Mesenchymal stem cell (in vitro differentiated cells and primary cell): ENCODE measurements at regions not wholly inside any gene's neighbourhood (a gene's known extent, or its start where the extent isn't known, plus 50 kb on each side); places are given as distances from the start of the nearest gene placed in this dataset.

Source experiments
- DNase-seq: peaks from one replicate; pipeline ENCODE4 v3.0.0-alpha.2; 2013
- H2AFZ ChIP-seq: one replicate; pipeline ENCODE4 v1.6.1; 2013; ENCODE audit warnings: low read depth, mild to moderate bottlenecking, control low read depth, inconsistent platforms, low read length, moderate library complexity
- H2AK5ac ChIP-seq: 2 replicates; pipeline ENCODE4 v1.6.1; 2013; ENCODE audit warnings: low read length, moderate library complexity, mild to moderate bottlenecking, inconsistent platforms; ENCODE audit not compliant: severe bottlenecking
- H2BK120ac ChIP-seq: one replicate; pipeline ENCODE4 v1.6.1; 2013; ENCODE audit warnings: low read depth, mild to moderate bottlenecking, inconsistent platforms, low read length, moderate library complexity
- H2BK12ac ChIP-seq, 2 experiments: one replicate each; pipeline ENCODE4 v1.6.1; 2013; ENCODE audit warnings: inconsistent platforms in 2 of 2, low read length in 2 of 2, mild to moderate bottlenecking in 2 of 2, moderate library complexity in 2 of 2, control low read depth in 1 of 2
- H2BK15ac ChIP-seq: one replicate; pipeline ENCODE4 v1.6.1; 2013; ENCODE audit warnings: mild to moderate bottlenecking, low read depth, inconsistent platforms; ENCODE audit not compliant: poor library complexity, severe bottlenecking
- H2BK5ac ChIP-seq: 2 replicates; pipeline ENCODE4 v1.6.1; 2013; ENCODE audit warnings: low read depth, mild to moderate bottlenecking, low read length, control low read depth, inconsistent platforms; ENCODE audit not compliant: poor library complexity, severe bottlenecking
- H3K14ac ChIP-seq, 2 experiments: one replicate each; pipeline ENCODE4 v1.6.1; 2013; ENCODE audit warnings: inconsistent platforms in 2 of 2, low read length in 2 of 2, control low read depth in 1 of 2, mild to moderate bottlenecking in 1 of 2, moderate library complexity in 1 of 2
- H3K18ac ChIP-seq, 2 experiments: one replicate each; pipeline ENCODE4 v1.6.1; 2013; ENCODE audit warnings: inconsistent platforms in 2 of 2, low read length in 2 of 2, control low read depth in 1 of 2, low read depth in 1 of 2, mild to moderate bottlenecking in 1 of 2
- H3K23ac ChIP-seq, 2 experiments: one replicate each; pipeline ENCODE4 v1.6.1; 2013; ENCODE audit warnings: inconsistent platforms in 2 of 2, low read length in 2 of 2, mild to moderate bottlenecking in 2 of 2, moderate library complexity in 2 of 2, control low read depth in 1 of 2
- H3K27ac ChIP-seq: 2 replicates; pipeline ENCODE4 v1.5.1; 2013; ENCODE audit warnings: mild to moderate bottlenecking, moderate library complexity, low read length, control low read depth, inconsistent platforms; ENCODE audit not compliant: poor library complexity, severe bottlenecking
- H3K27me3 ChIP-seq, 2 experiments: 2 replicates each; pipeline versions ENCODE4 v1.6.1 to v1.7.0; 2013; ENCODE audit warnings: low read length in 2 of 2, mild to moderate bottlenecking in 2 of 2, moderate library complexity in 2 of 2, control low read depth in 1 of 2, inconsistent platforms in 1 of 2; ENCODE audit not compliant: control insufficient read depth in 1 of 2, insufficient read depth in 1 of 2
- H3K36me3 ChIP-seq, 2 experiments: 2 replicates each; pipeline versions ENCODE4 v1.6.1 to v1.7.0; 2013; ENCODE audit warnings: low read length in 2 of 2, control low read depth in 1 of 2, inconsistent platforms in 1 of 2, low read depth in 1 of 2, mild to moderate bottlenecking in 1 of 2; ENCODE audit not compliant: insufficient read depth in 2 of 2, control insufficient read depth in 1 of 2
- H3K4ac ChIP-seq, 2 experiments: one replicate each; pipeline ENCODE4 v1.6.1; 2013; ENCODE audit warnings: inconsistent platforms in 2 of 2, low read length in 2 of 2, mild to moderate bottlenecking in 2 of 2, moderate library complexity in 2 of 2, control low read depth in 1 of 2, low read depth in 1 of 2
- H3K4me1 ChIP-seq: 2 replicates; pipeline ENCODE4 v1.6.1; 2013; ENCODE audit warnings: low read depth, low read length, control low read depth; ENCODE audit not compliant: control insufficient read depth, insufficient read depth
- H3K4me2 ChIP-seq: 2 replicates; pipeline ENCODE4 v1.6.1; 2013; ENCODE audit warnings: low read length, mild to moderate bottlenecking, inconsistent platforms; ENCODE audit not compliant: poor library complexity, severe bottlenecking
- H3K4me3 ChIP-seq, 2 experiments: 2 replicates each; pipeline versions ENCODE4 v1.5.1 to v1.7.0; 2013; ENCODE audit warnings: low read length in 2 of 2, mild to moderate bottlenecking in 2 of 2, control low read depth in 1 of 2, low read depth in 1 of 2; ENCODE audit not compliant: insufficient read depth in 1 of 2
- H3K79me1 ChIP-seq: replicated peaks from 2 replicates; pipeline ENCODE4 v1.6.1; 2013; ENCODE audit warnings: mild to moderate bottlenecking, control low read depth, low read length, inconsistent platforms; ENCODE audit not compliant: poor library complexity, severe bottlenecking
- H3K9ac ChIP-seq: 2 replicates; pipeline ENCODE4 v1.7.0; 2013; ENCODE audit warnings: mild to moderate bottlenecking, low read length, moderate library complexity
- H3K9me3 ChIP-seq: 2 replicates; pipeline ENCODE4 v1.7.0; 2013; ENCODE audit warnings: mild to moderate bottlenecking, low read length; ENCODE audit not compliant: control insufficient read depth
- H4K8ac ChIP-seq: one replicate; pipeline ENCODE4 v1.6.1; 2013; ENCODE audit warnings: inconsistent platforms, mild to moderate bottlenecking, low read length, moderate library complexity
- H4K91ac ChIP-seq: one replicate; pipeline ENCODE4 v1.6.1; 2013; ENCODE audit warnings: mild to moderate bottlenecking, low read length, inconsistent platforms
- WGBS: methylation state at CpG from one replicate; pipeline ENCODE4 v1.1.7; 2013; ENCODE audit warnings: mixed read lengths; 5-methylcytosine and 5-hydroxymethylcytosine counted together

- no peaks in the 10 kb centered on the region for H3K79me1 ChIP-seq
- H3K27ac ChIP-seq, result peak overlapping the region; percentile 53
- no peak overlapping the region for H3K18ac ChIP-seq
- H3K4me3 ChIP-seq, result no peak overlapping the region
- no peak overlapping the region for H2BK12ac ChIP-seq
- no peaks in the 10 kb centered on the region for H3K9me3 ChIP-seq
- no peak overlapping the region for H2AK5ac ChIP-seq
- H3K14ac ChIP-seq, result no peak overlapping the region
- no peak overlapping the region for H3K4ac ChIP-seq
- H2BK5ac ChIP-seq, result no peak overlapping the region
- DNase-seq, result peak; percentile 20
- H2AFZ ChIP-seq, result peak overlapping the region; percentile 42
- no peak overlapping the region for H3K9ac ChIP-seq
- H4K91ac ChIP-seq, result no peak overlapping the region
- H4K8ac ChIP-seq, result no peak overlapping the region
- 86% methylated on average over 8 of the region's 8 CpGs for WGBS
- peaks cover 7% of the 10 kb centered on the region for H3K4me1 ChIP-seq
- no peaks in the 10 kb centered on the region for H3K27me3 ChIP-seq
- H2BK15ac ChIP-seq, result no peak overlapping the region
- H3K36me3 ChIP-seq, result no peaks in the 10 kb centered on the region
- no peak overlapping the region for H3K23ac ChIP-seq
- peak overlapping the region; percentile 52 for H3K4me2 ChIP-seq
- no peak overlapping the region for H2BK120ac ChIP-seq
Observed at GRCh38 chr3:187836823-187837770, 91.8 kb upstream of the BCL6 start.

GRCh38 chr3:187838016-187838540, 92.8 kb upstream of the BCL6 start:
- Histone ChIP-seq H3K27me3 (no peaks in the 10 kb centered on the region), H2BK5ac (no peak overlapping the region), H4K91ac (no peak overlapping the region), H3K4me1 (peaks cover 7% of the 10 kb centered on the region), H2AK5ac (no peak overlapping the region), H2AFZ (no peak overlapping the region), H3K27ac (no peak overlapping the region), H4K8ac (no peak overlapping the region), H3K36me3 (no peaks in the 10 kb centered on the region), H3K4me2 (no peak overlapping the region), H3K9me3 (no peaks in the 10 kb centered on the region), H3K9ac (no peak overlapping the region), H3K14ac (no peak overlapping the region), H3K18ac (no peak overlapping the region), H2BK12ac (no peak overlapping the region), H3K4me3 (no peak overlapping the region), H3K79me1 (no peaks in the 10 kb centered on the region), H3K4ac (no peak overlapping the region), H3K23ac (no peak overlapping the region), H2BK120ac (no peak overlapping the region), H2BK15ac (no peak overlapping the region)
- no peak for DNase-seq
- WGBS, result 87% methylated on average over 4 of the region's 5 CpGs

GRCh38 chr3:187839422-187839821, 94.2 kb upstream of the BCL6 start:
- Histone ChIP-seq H3K27me3 (no peaks in the 10 kb centered on the region), H2BK5ac (no peak overlapping the region), H3K18ac (no peak overlapping the region), H2AK5ac (no peak overlapping the region), H3K4me1 (peaks cover 7% of the 10 kb centered on the region), H3K4me3 (no peak overlapping the region), H3K27ac (no peak overlapping the region), H2BK15ac (no peak overlapping the region), H2BK12ac (no peak overlapping the region), H2BK120ac (no peak overlapping the region), H3K9ac (no peak overlapping the region), H3K4me2 (no peak overlapping the region), H3K14ac (no peak overlapping the region), H2AFZ (no peak overlapping the region), H3K36me3 (no peaks in the 10 kb centered on the region), H3K79me1 (no peaks in the 10 kb centered on the region), H4K91ac (no peak overlapping the region), H4K8ac (no peak overlapping the region), H3K4ac (no peak overlapping the region), H3K23ac (no peak overlapping the region), H3K9me3 (no peaks in the 10 kb centered on the region)
- no peak for DNase-seq
- WGBS, result 79% methylated on average over 5 of the region's 5 CpGs

DNA sequence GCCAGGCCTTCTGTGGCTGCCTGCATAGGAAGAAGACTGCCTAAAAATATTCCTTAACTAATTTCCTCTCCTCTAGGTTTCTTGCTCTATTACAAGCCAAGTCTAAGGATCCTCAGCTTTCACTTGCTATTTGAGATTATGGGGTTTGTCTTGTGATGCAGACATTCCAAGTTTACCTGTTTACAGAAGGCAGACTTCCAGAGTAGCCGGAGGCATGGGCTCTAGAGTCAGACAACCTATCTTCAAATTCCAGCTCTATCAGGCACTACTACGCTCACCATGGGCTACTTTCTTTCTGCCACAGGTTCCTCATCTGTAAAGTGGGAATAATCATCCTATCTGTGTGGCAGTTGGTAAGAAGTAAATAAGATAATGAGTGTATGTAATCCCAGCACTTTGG, 95.6 kb upstream of the BCL6 start:
- Histone ChIP-seq H3K4ac (no peak overlapping the region), H3K23ac (no peak overlapping the region), H3K36me3 (no peaks in the 10 kb centered on the region), H3K4me2 (no peak overlapping the region), H2BK5ac (no peak overlapping the region), H3K9me3 (no peaks in the 10 kb centered on the region), H4K91ac (no peak overlapping the region), H2BK120ac (no peak overlapping the region), H3K27ac (no peak overlapping the region), H2BK15ac (no peak overlapping the region), H2AK5ac (peak overlapping the region; percentile 53), H3K4me1 (peaks cover 7% of the 10 kb centered on the region), H3K4me3 (no peak overlapping the region), H3K79me1 (no peaks in the 10 kb centered on the region), H3K27me3 (no peaks in the 10 kb centered on the region), H4K8ac (no peak overlapping the region), H3K9ac (no peak overlapping the region), H2BK12ac (no peak overlapping the region), H2AFZ (no peak overlapping the region), H3K14ac (no peak overlapping the region), H3K18ac (no peak overlapping the region)
- DNase-seq, result no peak
- WGBS, result 100% methylated on average over 1 of the region's 2 CpGs
